GM12878 (cell line): ENCODE measurements at regions not wholly inside any gene's neighbourhood (a gene's known extent, or its start where the extent isn't known, plus 50 kb on each side); places are given as distances from the start of the nearest gene placed in this dataset.

Experiments used
- ATAC-seq: fragments of 200-7000 bp; cut with Tn5 transposase; 3 replicates; pipeline ENCODE4 v1.9.1; 2020; ENCODE audit warnings: mild to moderate bottlenecking, moderate library complexity
- BruUV-seq: library from RNA; stranded (reverse); fragments of 400-500 nt; replicated peaks from 2 replicates; lab custom pipeline; 2021; lab: Mats Ljungman, UMichigan
- CTCF ChIA-PET: fragments of 300-600 bp; sonication (Branson Sonifier 250); formaldehyde crosslinking; extraction: SDS; loops from one replicate; lab custom pipeline; 2021; ENCODE audit warnings: inconsistent platforms; lab: Yijun Ruan, JAX
- POLR2A ChIA-PET: fragments of 350-600 bp; formaldehyde crosslinking; extraction: SDS; loops from one replicate; lab custom pipeline; 2021; ENCODE audit warnings: inconsistent platforms; lab: Charles Lee
- RAD21 ChIA-PET: fragments of 300-600 bp; sonication (Branson Sonifier 250); formaldehyde crosslinking; loops from one replicate; lab custom pipeline; 2023; ENCODE audit warnings: antibody characterized with exemption; ENCODE audit not compliant: unreplicated experiment; lab: Charles Lee
- SMC1A ChIA-PET: fragments of 300-600 bp; sonication (Branson Sonifier 250); formaldehyde crosslinking; loops from one replicate; lab custom pipeline; 2023; ENCODE audit not compliant: unreplicated experiment, uncharacterized antibody; lab: Charles Lee
- DNase-seq: peaks from one replicate; pipeline ENCODE4 v3.0.0-alpha.2; 2011; ENCODE audit warnings: low read depth, low spot score
- FAIRE-seq: peaks from 3 replicates; lab custom pipeline; 2011; peaks lifted over from hg19 to GRCh38; lab: Jason Lieb, UNC
- H2AFZ ChIP-seq: 2 replicates; pipeline ENCODE4 v1.6.0; 2011; ENCODE audit warnings: low read depth, low read length, control low read depth; ENCODE audit not compliant: control insufficient read depth
- H3K27ac ChIP-seq: 2 replicates; pipeline ENCODE4 v1.5.1; 2011; ENCODE audit warnings: control low read depth; ENCODE audit not compliant: control insufficient read depth, insufficient read depth
- H3K27me3 ChIP-seq, 2 experiments: replicated peaks in 1 of 2; 2 replicates each; pipeline versions ENCODE4 v1.6.0 to v1.6.1; 2011; ENCODE audit warnings: low read length in 1 of 2; ENCODE audit not compliant: control insufficient read depth in 2 of 2, insufficient read depth in 2 of 2
- H3K36me3 ChIP-seq, 2 experiments: 2 replicates each; pipeline ENCODE4 v1.5.1; 2011; ENCODE audit warnings: low read length in 1 of 2; ENCODE audit not compliant: control insufficient read depth in 2 of 2, insufficient read depth in 2 of 2
- H3K4me1 ChIP-seq: 2 replicates; pipeline ENCODE4 v1.6.1; 2011; ENCODE audit warnings: mild to moderate bottlenecking, low read length, moderate library complexity, mixed read lengths; ENCODE audit not compliant: control insufficient read depth, insufficient read depth
- H3K4me2 ChIP-seq: 2 replicates; pipeline ENCODE4 v1.6.0; 2011; ENCODE audit warnings: control low read depth; ENCODE audit not compliant: control insufficient read depth, insufficient read depth
- H3K4me3 ChIP-seq: fragments of 200-600 bp; sonication (generic); 2 replicates; pipeline ENCODE4 v1.5.1; 2016
- H3K79me2 ChIP-seq: 2 replicates; pipeline ENCODE4 v1.6.0; 2011; ENCODE audit warnings: low read length; ENCODE audit not compliant: control insufficient read depth, insufficient read depth
- H3K9ac ChIP-seq: 2 replicates; pipeline ENCODE4 v1.8.0; 2011; ENCODE audit warnings: low read length, control low read depth, mixed read lengths; ENCODE audit not compliant: control insufficient read depth, insufficient read depth
- H3K9me3 ChIP-seq: replicated peaks from 3 replicates; pipeline ENCODE4 v1.5.1; 2011; ENCODE audit warnings: mild to moderate bottlenecking, low read length; ENCODE audit not compliant: control insufficient read depth, insufficient read depth
- H4K20me1 ChIP-seq: 2 replicates; pipeline ENCODE4 v1.6.0; 2011; ENCODE audit not compliant: control insufficient read depth, insufficient read depth
- ATF3 ChIP-seq: IDR thresholded peaks from 2 replicates; pipeline ENCODE4 v1.6.1; 2011; ENCODE audit warnings: low read depth, mild to moderate bottlenecking, low read length, moderate library complexity, borderline replicate concordance; ENCODE audit errors: extremely low read depth
- ATF7 ChIP-seq: fragments of 450-650 bp; IDR thresholded peaks from 2 replicates; pipeline ENCODE4 v1.6.1; 2016; ENCODE audit warnings: low read depth, mild to moderate bottlenecking
- CBX3 ChIP-seq: fragments of 200-600 bp; sonication (generic); IDR thresholded peaks from 2 replicates; pipeline ENCODE4 v1.6.1; 2016; ENCODE audit warnings: low read depth, borderline replicate concordance
- EGR1 ChIP-seq, 2 experiments: IDR thresholded peaks; 1 replicate in 1 of 2; 2 replicates in 1 of 2; pipeline ENCODE4 v1.6.1; 2011 to 2012; ENCODE audit warnings: low read depth in 2 of 2, low read length in 2 of 2, borderline replicate concordance in 1 of 2, mild to moderate bottlenecking in 1 of 2, moderate library complexity in 1 of 2
- ETV6 ChIP-seq, 2 experiments: fragments of 450-650 bp in 1 of 2; IDR thresholded peaks in 1 of 2; conservative IDR thresholded peaks in 1 of 2; 2 replicates each; pipeline ENCODE4 v1.6.1; 2014; ENCODE audit warnings: antibody characterized with exemption in 1 of 2, borderline replicate concordance in 1 of 2, low read depth in 1 of 2, mild to moderate bottlenecking in 1 of 2, moderate library complexity in 1 of 2
- FOS ChIP-seq: IDR thresholded peaks from 3 replicates; pipeline ENCODE4 v1.6.1; 2011; ENCODE audit warnings: borderline replicate concordance; ENCODE audit not compliant: insufficient read length; ENCODE audit errors: extremely low read depth
- GATAD2B ChIP-seq: fragments of 450-650 bp; conservative IDR thresholded peaks from 2 replicates; pipeline ENCODE4 v1.6.1; 2017; ENCODE audit warnings: low read depth, mild to moderate bottlenecking, moderate library complexity
- HCFC1 ChIP-seq: fragments of 150-350 bp; IDR thresholded peaks from 2 replicates; pipeline ENCODE4 v1.6.1; 2014; ENCODE audit warnings: low read length
- MAX ChIP-seq: IDR thresholded peaks from 2 replicates; pipeline ENCODE4 v1.6.1; 2012; ENCODE audit warnings: low read depth, low read length, improper control_type of control experiment
- MYB ChIP-seq: fragments of 150-350 bp; IDR thresholded peaks from 2 replicates; pipeline ENCODE4 v1.6.1; 2014; ENCODE audit warnings: mild to moderate bottlenecking, low read depth, low read length, borderline replicate concordance
- NBN ChIP-seq: fragments of 450-650 bp; IDR thresholded peaks from 2 replicates; pipeline ENCODE4 v1.6.1; 2016
- NFXL1 ChIP-seq: fragments of 450-650 bp; IDR thresholded peaks from 2 replicates; pipeline ENCODE4 v1.6.1; 2017; ENCODE audit warnings: antibody characterized with exemption, mild to moderate bottlenecking, borderline replicate concordance
- NFYA ChIP-seq: IDR thresholded peaks from 2 replicates; pipeline ENCODE4 v1.6.1; 2011; ENCODE audit warnings: low read depth, mild to moderate bottlenecking, low read length, improper control_type of control experiment, borderline replicate concordance
- NR2C1 ChIP-seq: fragments of 450-650 bp; IDR thresholded peaks from 2 replicates; pipeline ENCODE4 v1.6.1; 2017; ENCODE audit warnings: antibody characterized with exemption, mild to moderate bottlenecking, moderate library complexity
- NR2C2 ChIP-seq: IDR thresholded peaks from 2 replicates; pipeline ENCODE4 v1.6.1; 2011; ENCODE audit warnings: borderline replicate concordance, low read depth; ENCODE audit not compliant: control insufficient read depth, insufficient read length
- RAD51 ChIP-seq: fragments of 450-650 bp; IDR thresholded peaks from 2 replicates; pipeline ENCODE4 v1.6.1; 2016; ENCODE audit warnings: moderate library complexity, mild to moderate bottlenecking, inconsistent platforms
- SIN3A ChIP-seq: IDR thresholded peaks from 2 replicates; pipeline ENCODE4 v1.6.1; 2012; ENCODE audit warnings: low read depth, low read length, improper control_type of control experiment
- SMC3 ChIP-seq: IDR thresholded peaks from 2 replicates; pipeline ENCODE4 v1.6.1; 2011; ENCODE audit warnings: low read length, improper control_type of control experiment, borderline replicate concordance
- TBL1XR1 ChIP-seq: IDR thresholded peaks from 2 replicates; pipeline ENCODE4 v1.6.1; 2012; ENCODE audit warnings: low read depth, low read length, improper control_type of control experiment
- YBX1 ChIP-seq: fragments of 450-650 bp; IDR thresholded peaks from 2 replicates; pipeline ENCODE4 v1.6.1; 2016; ENCODE audit warnings: antibody characterized with exemption
- YY1 ChIP-seq: IDR thresholded peaks from 2 replicates; pipeline ENCODE4 v1.6.1; 2011; ENCODE audit warnings: low read depth, mild to moderate bottlenecking, low read length
- ZNF384 ChIP-seq: IDR thresholded peaks from 2 replicates; pipeline ENCODE4 v1.6.1; 2012; ENCODE audit warnings: low read depth, mild to moderate bottlenecking, low read length, improper control_type of control experiment, borderline replicate concordance
- ZZZ3 ChIP-seq: IDR thresholded peaks from 2 replicates; pipeline ENCODE4 v1.6.1; 2011; ENCODE audit warnings: low read depth; ENCODE audit not compliant: control insufficient read depth, insufficient read length
- WGBS: methylation state at CpG from one replicate; pipeline ENCODE4 v1.1.6; 2016; ENCODE audit warnings: low lambda C conversion rate; ENCODE audit not compliant: insufficient replicate concordance, insufficient coverage; ENCODE audit errors: missing lambda C conversion rate; 5-methylcytosine and 5-hydroxymethylcytosine counted together
- in situ Hi-C: fragments of 300-500 bp; cut with MboI; formaldehyde crosslinking; loops from 9 replicates; pipeline ENCODE4 v1.14.3; 2018; ENCODE audit warnings: mixed read lengths
- intact Hi-C: fragments of 100-400 bp; cut with micrococcal nuclease; formaldehyde crosslinking; loops from one replicate; pipeline ENCODE4 v1.14.2; 2022; ENCODE audit not compliant: unreplicated experiment

- SMC1A ChIA-PET, result interaction anchor here (1.2 kb wide), 1 partner anchor 88 kb away, joined by 5 read pairs; no protein-coding TSS in a partner anchor
- RAD21 ChIA-PET, result no interaction called here
Observed at GRCh38 chr18:55095584-55095983, 136.3 kb upstream of the CCDC68 start.

DNA sequence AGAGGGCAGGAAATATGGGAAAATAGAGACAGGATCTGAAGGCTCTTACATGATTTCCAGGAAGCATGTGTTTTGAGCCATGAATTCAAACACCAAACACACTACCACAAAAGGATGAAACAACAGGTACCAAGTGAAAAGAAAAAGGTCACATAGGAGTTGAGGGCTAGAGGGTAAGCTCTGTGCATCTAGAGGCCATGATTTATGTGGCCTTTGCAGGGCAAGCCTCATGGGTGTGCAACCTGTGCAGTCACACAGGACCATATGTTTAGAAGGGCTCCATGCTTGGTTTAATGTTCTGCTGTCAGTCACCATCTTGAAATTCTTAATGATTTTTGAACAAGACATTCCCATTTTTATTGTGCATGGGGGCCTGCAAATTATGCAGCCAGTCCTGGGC lies 134.5 kb upstream of the CCDC68 start:
- DNase-seq (no peak), ATAC-seq (no peak), FAIRE-seq (no peak)
- H3K4me1 ChIP-seq, result no peaks in the 10 kb centered on the region; the same call in 1 of the 2 replicates
- no peak overlapping the region for H2AFZ ChIP-seq
- RAD21 ChIA-PET, result no interaction called here
- H3K79me2 ChIP-seq, result no peaks in the 10 kb centered on the region
- H4K20me1 ChIP-seq, result no peaks in the 10 kb centered on the region
- no peak overlapping the region for H3K4me3 ChIP-seq
- in situ Hi-C loops, result no loop called here
- H3K9ac ChIP-seq, result no peak overlapping the region
- no peak overlapping the region for H3K4me2 ChIP-seq
- BruUV-seq, result no TSS peak
- CTCF ChIA-PET, result interaction anchor here (0.6 to 1.7 kb wide), 4 partner anchors 62 to 234 kb away, joined by 3 to 5 read pairs (median 4); no protein-coding TSS in a partner anchor
- no peak overlapping the region for H3K27ac ChIP-seq
- SMC1A ChIA-PET, result interaction anchor here (0.7 to 4.6 kb wide), 8 partner anchors 9 to 773 kb away, joined by 3 to 24 read pairs (median 3); no protein-coding TSS in a partner anchor
- no peaks in the 10 kb centered on the region for H3K9me3 ChIP-seq
- no peaks in the 10 kb centered on the region for H3K36me3 ChIP-seq
- no peaks in the 10 kb centered on the region for H3K27me3 ChIP-seq
- POLR2A ChIA-PET, result interaction anchor here (1.1 kb wide), 1 partner anchor 25 kb away, joined by 3 read pairs; no protein-coding TSS in a partner anchor
- intact Hi-C loops, result loop anchor here (10.0 kb wide), 1 partner anchor 131 kb away; no protein-coding TSS in a partner anchor
- TF ChIP-seq ATF3, result no peak
- TF ChIP-seq MYB, result no peak
- no peak for TF ChIP-seq NR2C1
- TF ChIP-seq ETV6 (conservative IDR thresholded peaks at IDR 0.05 in 1 of 2, IDR thresholded peaks at IDR 0.05 in 1 of 2; ENCODE audit: borderline replicate concordance in 1 of 2, low read depth in 1 of 2), result no peak
- no peak for TF ChIP-seq YBX1
- no peak for TF ChIP-seq MAX
- no peak for TF ChIP-seq SMC3
- TF ChIP-seq NFYA, result no peak
- no peak for TF ChIP-seq NFXL1
- TF ChIP-seq NR2C2, result no peak
- TF ChIP-seq GATAD2B, result no peak
- TF ChIP-seq ZZZ3, result no peak
- TF ChIP-seq FOS, result no peak
- TF ChIP-seq CBX3, result no peak
- TF ChIP-seq ATF7, result no peak

More at GRCh38 chr18:55095584-55095983, 136.3 kb upstream of the CCDC68 start:
- no peak overlapping the region for H3K9ac ChIP-seq
- FAIRE-seq (no peak), DNase-seq (no peak), ATAC-seq (no peak)
- CTCF ChIA-PET, result no interaction called here
- POLR2A ChIA-PET, result interaction anchor here (0.7 kb wide), 1 partner anchor 126 kb away, joined by 4 read pairs; no protein-coding TSS in a partner anchor
- no peaks in the 10 kb centered on the region for H4K20me1 ChIP-seq
- no peaks in the 10 kb centered on the region for H3K36me3 ChIP-seq
- WGBS, result 62% methylated on average over 3 of the region's 3 CpGs
- BruUV-seq, result no TSS peak
- H3K4me3 ChIP-seq, result no peak overlapping the region
- in situ Hi-C loops, result no loop called here
- no peaks in the 10 kb centered on the region for H3K9me3 ChIP-seq
- no peak for TF ChIP-seq EGR1 (IDR thresholded peaks at IDR 0.05; ENCODE audit: borderline replicate concordance in 1 of 2, low read depth in 2 of 2, low read length in 2 of 2)
- no peak for TF ChIP-seq NBN
- TF ChIP-seq HCFC1, result no peak
- TF ChIP-seq NFXL1, result no peak
- TF ChIP-seq TBL1XR1, result no peak
- no peak for TF ChIP-seq RAD51
- no peak for TF ChIP-seq YY1
- TF ChIP-seq ATF7, result no peak
- no peak for TF ChIP-seq ZNF384
- no peak for TF ChIP-seq NR2C1
- TF ChIP-seq SIN3A, result no peak
- H3K27ac ChIP-seq, result no peak overlapping the region
- intact Hi-C loops, result loop anchor here (10.0 kb wide), 1 partner anchor 129 kb away; no protein-coding TSS in a partner anchor
- no peaks in the 10 kb centered on the region; the same call in 1 of the 2 replicates for H3K4me1 ChIP-seq
- H2AFZ ChIP-seq, result no peak overlapping the region
- no peak overlapping the region for H3K4me2 ChIP-seq
- H3K27me3 ChIP-seq, result no peaks in the 10 kb centered on the region
- H3K79me2 ChIP-seq, result no peaks in the 10 kb centered on the region
